Left kidney (tissue), 1 donor: ENCODE measurements at regions not wholly inside any gene's neighbourhood (a gene's known extent, or its start where the extent isn't known, plus 50 kb on each side); places are given as distances from the start of the nearest gene placed in this dataset.

Source experiments
- DNase-seq: peaks from one replicate; pipeline ENCODE4 v3.0.0-alpha.2; 2013

DNA sequence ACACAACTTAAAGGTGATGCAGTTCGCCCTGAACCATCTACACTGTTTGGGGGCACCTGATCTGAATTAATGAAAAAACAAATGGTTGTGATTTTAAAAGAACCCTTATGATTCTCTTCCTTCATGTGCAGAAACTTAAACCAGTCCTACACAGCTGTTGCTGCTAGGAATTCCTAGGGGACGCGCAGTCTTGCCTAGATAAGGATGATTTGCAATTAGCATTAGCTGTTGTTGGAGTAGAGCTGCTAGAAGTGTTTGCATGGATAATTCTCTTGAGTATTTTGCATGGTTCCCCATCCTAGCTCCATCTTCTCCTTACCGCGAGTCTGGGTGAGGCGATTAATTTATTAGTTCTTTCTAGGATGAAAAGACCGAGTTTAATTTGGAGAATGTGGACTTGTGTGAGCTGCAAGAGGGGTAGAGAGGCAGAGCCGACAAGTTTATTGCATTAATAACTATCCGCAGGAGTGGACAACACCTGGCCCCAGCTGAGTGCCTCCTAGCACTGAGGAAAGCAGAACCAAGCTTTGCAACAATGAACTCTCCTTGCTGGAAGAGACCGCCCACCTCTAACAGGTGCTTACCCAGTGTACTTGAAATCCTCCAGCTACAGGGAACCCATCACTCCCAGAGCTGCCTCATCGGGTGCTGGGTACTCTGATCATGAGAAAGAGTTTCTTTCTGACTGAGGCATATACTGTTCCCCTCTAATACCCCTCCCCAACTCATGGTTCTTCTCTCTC, 75.0 kb upstream of the WNT7A start:
- no peak for DNase-seq

DNA sequence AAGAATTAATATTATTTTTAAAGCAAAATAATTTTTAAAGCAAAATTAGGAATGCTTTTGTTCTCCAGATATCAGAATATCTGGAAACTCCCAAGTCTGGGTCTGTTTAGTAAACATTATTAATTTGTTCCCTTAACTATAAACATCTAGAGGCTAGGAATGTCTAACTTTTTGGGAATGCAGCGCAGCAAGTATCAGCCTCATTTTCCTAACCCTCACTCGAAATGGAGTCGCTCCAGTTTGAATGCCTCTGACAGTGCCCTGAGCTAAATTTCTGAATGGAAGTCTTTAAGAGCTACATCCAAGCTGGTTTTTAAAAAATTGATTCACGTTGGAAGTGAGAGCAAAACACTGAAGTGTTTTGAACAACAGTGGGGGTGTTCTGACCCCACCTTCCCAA, 74.4 kb upstream of the WNT7A start:
- no peak for DNase-seq

DNA sequence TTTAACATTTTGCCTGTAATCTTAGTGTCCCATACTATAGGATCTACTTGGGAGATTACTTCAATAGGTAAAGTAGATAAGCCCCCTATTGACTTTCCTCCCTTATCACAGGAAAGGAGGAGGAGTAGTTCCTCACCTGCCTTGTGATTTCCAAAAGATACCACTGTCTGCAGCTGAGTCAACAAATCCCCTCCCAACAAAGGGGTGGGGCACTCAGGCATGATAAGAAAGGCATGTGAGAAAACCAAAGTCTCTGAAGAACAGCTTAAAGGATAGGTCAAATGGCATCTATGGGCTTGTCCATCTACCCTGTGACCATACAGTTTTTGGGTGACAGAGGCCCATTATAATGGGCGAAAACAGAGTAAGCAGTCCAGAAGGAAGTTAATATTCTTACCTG, 71.3 kb upstream of the WNT7A start:
- no peak for DNase-seq

DNA sequence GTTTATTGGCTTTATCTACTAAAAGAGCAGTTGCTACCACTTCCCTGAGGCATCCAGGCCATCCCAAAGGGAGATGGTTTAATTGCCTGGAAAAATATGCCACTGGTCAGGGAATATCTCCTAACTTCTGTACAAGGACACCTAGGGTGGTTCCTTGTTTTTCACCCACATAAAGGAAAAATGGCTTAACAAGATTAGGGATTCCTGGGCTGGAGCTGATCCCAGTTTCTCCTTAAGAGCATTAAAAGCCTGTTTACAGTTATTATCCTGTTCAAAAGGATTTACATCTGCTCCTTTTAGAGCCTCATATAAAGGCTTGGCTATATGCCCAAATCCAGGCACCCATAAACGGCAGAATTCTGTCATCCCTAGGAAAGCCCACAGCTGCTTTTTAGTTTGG, 70.2 kb upstream of the WNT7A start:
- no peak for DNase-seq

DNA sequence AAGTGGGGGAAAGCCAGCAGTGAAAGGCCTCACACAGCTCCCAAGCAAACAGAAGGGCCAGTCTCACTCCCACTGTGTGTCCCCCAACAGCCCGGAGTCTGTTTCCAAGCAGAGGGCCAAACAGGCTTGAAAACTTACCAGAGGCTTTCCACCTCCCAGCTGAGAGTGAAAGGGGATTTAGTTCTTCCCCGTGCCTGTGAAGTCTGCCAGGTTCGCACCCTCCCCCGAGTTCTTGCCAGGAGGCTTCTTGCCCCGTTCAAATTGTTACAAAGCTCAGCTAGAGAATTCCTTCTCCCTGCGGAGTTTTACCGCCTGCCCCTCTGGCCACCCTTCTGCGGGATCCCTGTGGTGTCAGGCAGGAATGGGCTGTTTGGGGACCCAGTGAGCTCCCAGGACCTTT, 68.0 kb upstream of the WNT7A start:
- no peak for DNase-seq

DNA sequence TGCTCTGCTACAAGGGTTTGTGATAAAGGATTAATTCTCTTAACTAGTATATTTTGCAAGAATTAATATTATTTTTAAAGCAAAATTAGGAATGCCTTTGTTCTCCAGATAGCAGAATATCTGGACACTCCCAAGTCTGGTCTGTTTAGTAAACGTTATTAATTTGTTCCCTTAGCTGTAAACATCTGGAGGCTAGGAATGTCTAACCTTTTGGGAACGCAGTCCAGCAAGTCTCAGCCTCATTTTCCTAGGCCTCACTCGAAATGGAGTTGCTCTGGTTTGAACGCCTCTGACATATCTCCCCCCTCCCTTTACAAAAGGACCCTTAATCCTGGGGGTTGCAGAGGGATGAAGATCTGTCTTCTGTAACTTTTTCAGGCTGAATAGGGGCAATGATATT, 59.3 kb upstream of the WNT7A start:
- no peak for DNase-seq

DNA sequence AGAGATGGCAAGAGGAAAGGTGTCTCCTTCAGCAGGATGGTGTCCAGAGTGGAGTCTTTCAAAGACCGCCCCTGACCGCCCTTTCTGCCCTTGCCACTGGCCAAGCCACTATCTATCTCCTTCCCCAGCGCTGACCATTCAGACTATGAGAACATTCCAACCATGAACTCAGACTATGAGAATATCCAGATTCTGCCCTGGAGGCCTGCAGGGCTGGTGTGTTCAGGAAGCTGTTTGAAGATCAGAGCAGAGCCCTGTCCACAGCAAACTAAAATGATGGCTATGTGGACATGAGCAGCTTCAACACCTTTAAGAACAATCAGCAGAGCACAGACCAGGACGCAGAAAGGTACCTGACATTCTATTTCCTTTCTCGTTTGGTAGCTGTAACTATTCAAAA, 57.3 kb upstream of the WNT7A start:
- DNase-seq: no peak

DNA sequence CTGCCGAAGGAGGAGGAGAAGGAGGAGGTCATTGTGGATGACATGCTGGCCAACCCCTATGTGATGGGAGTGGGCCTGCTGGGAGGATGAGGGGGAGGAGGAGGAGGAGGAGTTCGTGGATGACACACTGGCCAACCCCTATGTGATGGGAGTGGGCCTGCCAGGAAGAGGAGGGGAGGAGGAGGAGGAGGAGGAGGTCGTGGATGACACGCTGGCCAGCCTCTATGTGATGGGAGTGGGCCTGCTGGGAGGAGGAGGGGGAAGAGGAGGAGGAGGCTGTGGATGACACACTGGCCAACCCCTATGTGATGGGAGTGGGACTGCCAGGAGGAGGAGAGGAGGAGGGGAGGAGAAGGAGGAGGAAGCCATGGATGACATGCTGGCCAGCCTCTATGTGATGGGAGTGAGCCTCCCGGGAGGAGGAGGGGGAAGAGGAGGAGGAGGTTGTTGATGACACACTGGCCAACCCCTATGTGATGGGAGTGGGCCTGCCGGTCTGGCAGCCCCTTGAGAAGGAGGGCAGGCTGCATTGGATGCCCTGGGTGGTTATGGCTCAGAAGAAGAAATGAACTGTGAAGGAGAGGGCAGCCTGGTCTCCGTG, 55.7 kb upstream of the WNT7A start:
- DNase-seq: no peak

DNA sequence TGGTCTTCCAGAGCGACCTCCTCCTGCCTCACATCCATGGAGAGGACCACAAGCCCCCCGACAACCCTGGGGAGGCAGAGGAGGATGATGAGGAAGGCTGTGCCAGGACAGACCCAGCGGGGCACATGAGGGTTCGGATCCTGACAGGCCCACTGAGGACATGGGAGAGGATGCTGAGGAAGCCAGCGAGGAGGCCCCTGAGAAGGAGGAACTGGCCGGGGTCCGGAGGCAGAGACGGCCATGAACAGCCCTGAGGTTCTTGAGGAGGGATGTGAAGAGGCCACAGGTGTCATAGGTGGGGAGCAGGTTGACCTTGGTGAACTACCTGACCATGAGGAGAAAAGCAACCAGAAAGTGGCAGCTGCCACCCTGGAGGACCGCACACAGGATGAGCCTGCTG, 54.9 kb upstream of the WNT7A start:
- no peak for DNase-seq

DNA sequence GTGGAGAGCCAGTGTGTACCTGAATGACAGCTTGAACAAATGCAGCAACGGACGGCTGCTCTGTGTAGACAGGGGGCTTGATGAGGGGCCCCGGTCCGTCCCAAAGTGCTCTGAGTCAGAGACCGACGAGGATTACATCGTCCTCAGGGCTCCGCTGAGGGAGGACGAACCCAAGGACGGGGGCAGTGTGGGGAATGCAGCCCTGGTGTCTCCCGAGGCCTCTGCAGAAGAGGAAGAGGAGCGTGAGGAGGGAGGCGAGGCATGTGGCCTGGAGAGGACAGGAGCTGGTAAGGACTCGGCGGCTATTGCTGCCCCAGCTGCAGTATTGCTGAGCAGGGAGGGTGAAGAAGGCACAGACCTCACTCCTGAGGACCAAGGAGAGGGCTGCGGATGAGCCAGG, 54.4 kb upstream of the WNT7A start:
- no peak for DNase-seq

DNA sequence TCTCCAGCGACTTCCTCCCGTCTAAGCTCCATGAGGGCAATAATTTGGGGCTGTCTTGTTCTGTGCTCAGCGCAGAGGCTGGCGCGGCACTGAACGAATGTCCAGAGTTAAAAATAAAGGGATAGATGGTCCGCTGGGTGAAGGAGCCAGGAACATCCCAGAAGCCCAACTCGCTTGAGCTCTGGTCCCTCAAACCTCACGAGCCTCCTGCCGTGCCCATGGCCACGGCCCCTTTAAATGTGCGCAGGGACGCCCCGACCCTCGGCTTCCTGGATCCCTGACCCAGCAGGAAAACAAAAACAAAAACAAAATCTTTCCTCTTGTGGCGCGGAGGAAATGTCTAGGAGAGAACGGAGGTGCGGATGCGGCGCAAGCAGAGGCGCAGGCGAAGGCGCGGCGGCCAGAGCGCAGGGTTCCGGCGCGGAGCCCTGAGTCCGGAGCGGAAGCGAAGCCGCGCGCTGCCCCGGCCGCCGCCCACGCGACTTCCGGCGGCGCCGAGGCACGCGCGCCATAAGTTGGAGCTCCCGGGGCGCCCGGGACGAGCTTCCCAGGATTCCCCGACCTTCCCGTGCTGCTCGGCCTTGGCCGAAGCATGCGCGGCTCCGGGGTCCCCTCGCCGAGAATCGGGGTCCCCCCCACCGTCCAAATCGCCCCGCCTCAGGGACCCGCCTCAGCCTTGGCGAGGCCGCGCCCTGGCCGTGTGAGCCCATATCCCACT, 52.9 kb upstream of the WNT7A start:
- DNase-seq: peak; percentile 33

DNA sequence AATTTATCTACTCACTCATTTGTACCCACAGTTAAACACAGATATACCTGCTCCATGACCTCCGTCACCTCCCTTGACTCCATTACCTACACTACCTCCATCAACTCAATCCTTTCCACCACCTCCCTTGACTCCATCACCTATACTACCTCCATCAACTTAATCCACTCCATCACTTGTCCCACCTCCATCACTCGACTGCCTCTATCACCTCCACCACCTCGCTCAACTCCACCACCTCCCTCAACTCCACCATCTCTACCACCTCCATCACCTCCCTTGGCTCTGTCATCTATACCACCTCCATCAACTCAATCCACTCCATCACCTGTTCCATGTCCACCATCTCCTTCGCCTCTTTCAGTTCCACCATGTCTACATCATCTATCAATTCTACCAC, 51.3 kb upstream of the WNT7A start:
- DNase-seq: no peak
